Cardiac muscle cell (in vitro differentiated cells and primary cell): ENCODE measurements at regions not wholly inside any gene's neighbourhood (a gene's known extent, or its start where the extent isn't known, plus 50 kb on each side); places are given as distances from the start of the nearest gene placed in this dataset.

Experiments used
- DNase-seq, 2 donors: peaks; one replicate each; pipeline versions ENCODE4 v3.0.0 to v3.0.0-alpha.2; 2010 to 2017; ENCODE audit warnings: low read depth in 1 of 2, low spot score in 1 of 2
- H3K27ac ChIP-seq: fragments of 200-600 bp; sonication (generic); 2 replicates; pipeline ENCODE4 v1.5.1; 2016
- H3K27me3 ChIP-seq: fragments of 200-600 bp; sonication (generic); 2 replicates; pipeline ENCODE4 v1.6.0; 2016; ENCODE audit warnings: control low read depth
- H3K36me3 ChIP-seq: fragments of 200-600 bp; sonication (generic); 2 replicates; pipeline ENCODE4 v1.5.1; 2016; ENCODE audit warnings: control low read depth
- H3K4me1 ChIP-seq: fragments of 200-600 bp; sonication (generic); 2 replicates; pipeline ENCODE4 v1.8.1; 2017; ENCODE audit warnings: low read depth, mild to moderate bottlenecking, mixed run types
- H3K4me3 ChIP-seq: fragments of 200-600 bp; sonication (generic); 2 replicates; pipeline ENCODE4 v1.5.1; 2016; ENCODE audit warnings: mild to moderate bottlenecking
- H3K9me3 ChIP-seq: fragments of 200-600 bp; sonication (generic); 2 replicates; pipeline ENCODE4 v1.5.1; 2017; ENCODE audit warnings: low read depth, mild to moderate bottlenecking, control low read depth
- CTCF ChIP-seq: IDR thresholded peaks from 2 replicates; pipeline ENCODE4 v1.5.1; 2012; ENCODE audit warnings: low read depth, mild to moderate bottlenecking, low read length

GRCh38 chr14:101495827-101496775 lies 65.2 kb upstream of the DIO3 start:
- DNase-seq = peak in 1 of 2 donors; percentile 6
- no peaks in the 10 kb centered on the region for H3K36me3 ChIP-seq
- H3K27me3 ChIP-seq = no peaks in the 10 kb centered on the region
- no peaks in the 10 kb centered on the region for H3K4me1 ChIP-seq
- H3K27ac ChIP-seq = no peak overlapping the region
- H3K4me3 ChIP-seq = no peak overlapping the region
- no peak for TF ChIP-seq CTCF
- H3K9me3 ChIP-seq = no peaks in the 10 kb centered on the region

- Histone ChIP-seq H3K4me1 (no peaks in the 10 kb centered on the region), H3K27me3 (no peaks in the 10 kb centered on the region), H3K27ac (no peak overlapping the region), H3K4me3 (no peak overlapping the region), H3K9me3 (no peaks in the 10 kb centered on the region), H3K36me3 (no peaks in the 10 kb centered on the region)
- DNase-seq = no peak
- no peak for TF ChIP-seq CTCF
Observed at GRCh38 chr14:101496776-101497683, 64.3 kb upstream of the DIO3 start.

- no peak for TF ChIP-seq CTCF
- Histone ChIP-seq H3K9me3 (no peaks in the 10 kb centered on the region), H3K27me3 (no peaks in the 10 kb centered on the region), H3K36me3 (no peaks in the 10 kb centered on the region), H3K4me1 (no peaks in the 10 kb centered on the region), H3K4me3 (no peak overlapping the region), H3K27ac (no peak overlapping the region)
- DNase-seq = no peak
Observed at GRCh38 chr14:101497684-101498525, 63.4 kb upstream of the DIO3 start.

- DNase-seq = no peak
- H3K4me1 ChIP-seq = no peaks in the 10 kb centered on the region
- TF ChIP-seq CTCF = no peak
- H3K9me3 ChIP-seq = no peaks in the 10 kb centered on the region
- no peak overlapping the region for H3K4me3 ChIP-seq
- H3K27ac ChIP-seq = no peak overlapping the region
- no peaks in the 10 kb centered on the region for H3K27me3 ChIP-seq
- no peaks in the 10 kb centered on the region for H3K36me3 ChIP-seq
Observed at GRCh38 chr14:101498526-101498860, 62.8 kb upstream of the DIO3 start.

GRCh38 chr14:101499080-101499479 lies 62.2 kb upstream of the DIO3 start:
- DNase-seq = no peak
- Histone ChIP-seq H3K27ac (no peak overlapping the region), H3K36me3 (no peaks in the 10 kb centered on the region), H3K4me1 (no peaks in the 10 kb centered on the region), H3K9me3 (no peaks in the 10 kb centered on the region), H3K4me3 (no peak overlapping the region), H3K27me3 (no peaks in the 10 kb centered on the region)
- no peak for TF ChIP-seq CTCF
